Sigmoid colon (tissue), 4 donors: ENCODE measurements at regions not wholly inside any gene's neighbourhood (a gene's known extent, or its start where the extent isn't known, plus 50 kb on each side); places are given as distances from the start of the nearest gene placed in this dataset.

Source experiments
- EP300 ChIP-seq, 4 donors: sonication (generic); formaldehyde crosslinking; IDR thresholded peaks; one replicate each; pipeline ENCODE4 v1.6.1; 2017; ENCODE audit warnings: antibody characterized with exemption in 4 of 4
- POLR2A ChIP-seq, 2 donors: fragments of 450-650 bp; IDR thresholded peaks; one replicate each; pipeline ENCODE4 v1.6.1; 2016; ENCODE audit warnings: antibody characterized with exemption in 2 of 2, mild to moderate bottlenecking in 2 of 2, moderate library complexity in 2 of 2

GRCh38 chrX:130560544-130560943 is 158.8 kb downstream of the RBMX2 start:
- TF ChIP-seq EP300 (IDR thresholded peaks at IDR 0.05) (no peak), POLR2A (IDR thresholded peaks at IDR 0.05) (no peak)
